ENCODE measurements at regions not wholly inside any gene's neighbourhood (a gene's known extent, or its start where the extent isn't known, plus 50 kb on each side); places are given as distances from the start of the nearest gene placed in this dataset.

DNA sequence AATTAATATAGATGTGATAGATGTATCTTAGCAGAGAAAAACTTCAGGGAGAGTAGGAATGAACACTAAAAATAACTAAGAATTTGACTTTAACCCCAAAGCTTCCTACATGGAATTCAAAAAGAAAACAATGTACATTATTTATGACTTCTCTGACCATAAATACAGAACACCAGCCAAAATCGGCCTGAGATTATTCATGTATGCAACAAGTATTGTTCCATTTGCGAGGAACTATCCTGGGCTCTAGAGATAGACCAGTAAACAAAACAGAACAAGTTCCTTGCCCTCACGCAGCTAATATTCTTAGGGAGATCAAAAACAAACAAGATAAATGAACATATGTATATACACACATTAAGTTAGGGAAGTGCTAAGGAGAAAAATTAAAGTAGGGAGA is 432.3 kb upstream of the SOX5 start:
- H3K79me2 ChIP-seq (ENCODE audit: insufficient read depth, low read length): no peaks in the 10 kb centered on the region
- no peaks in the 10 kb centered on the region for H3K9me2 ChIP-seq (ENCODE audit: insufficient read depth)
- no peaks in the 10 kb centered on the region for H3K36me3 ChIP-seq (ENCODE audit: control insufficient read depth in 1 of 2, insufficient read depth in 2 of 2, low read length in 2 of 2)
- no peak overlapping the region for H3K9ac ChIP-seq (ENCODE audit: low read length)
- ChIA-PET RAD21 (ENCODE audit: low non-redundant PET in 1 of 2, low total read pairs in 2 of 2, uncharacterized antibody in 2 of 2, unreplicated experiment in 2 of 2) (no interaction called here), CTCF (no interaction called here), POLR2A (no interaction called here)
- H3K4me2 ChIP-seq (ENCODE audit: low read length): no peak overlapping the region
- intact Hi-C loops (cut with micrococcal nuclease): no loop called here
- no peaks in the 10 kb centered on the region for H3K4me1 ChIP-seq (ENCODE audit: control insufficient read depth in 1 of 2, insufficient read depth in 2 of 2, low read length in 2 of 2)
- no TSS peak for BruUV-seq (replicated peaks)
- no peaks in the 10 kb centered on the region for H3K27me3 ChIP-seq (ENCODE audit: insufficient read depth, low read length)
- no peak for DNase-seq (ENCODE audit: low read depth, low spot score)
- TF ChIP-seq, protein P1, sequence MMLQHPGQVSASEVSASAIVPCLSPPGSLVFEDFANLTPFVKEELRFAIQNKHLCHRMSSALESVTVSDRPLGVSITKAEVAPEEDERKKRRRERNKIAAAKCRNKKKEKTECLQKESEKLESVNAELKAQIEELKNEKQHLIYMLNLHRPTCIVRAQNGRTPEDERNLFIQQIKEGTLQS (IDR thresholded peaks at IDR 0.05): no peak
- TF ChIP-seq CEBPB (IDR thresholded peaks at IDR 0.05; ENCODE audit: low read depth) (no peak), EZH2 (IDR thresholded peaks at IDR 0.05) (no peak), CBX3 (IDR thresholded peaks at IDR 0.05; ENCODE audit: low read depth) (no peak), YY1 (IDR thresholded peaks at IDR 0.05; ENCODE audit: extremely low read depth, insufficient replicate concordance, low read depth, low read length) (no peak), POLR2AphosphoS5 (IDR thresholded peaks at IDR 0.05; ENCODE audit: low read depth, low read length) (no peak), SIN3A (IDR thresholded peaks at IDR 0.05; ENCODE audit: low read depth) (no peak)
- TF ChIP-seq, protein P2, sequence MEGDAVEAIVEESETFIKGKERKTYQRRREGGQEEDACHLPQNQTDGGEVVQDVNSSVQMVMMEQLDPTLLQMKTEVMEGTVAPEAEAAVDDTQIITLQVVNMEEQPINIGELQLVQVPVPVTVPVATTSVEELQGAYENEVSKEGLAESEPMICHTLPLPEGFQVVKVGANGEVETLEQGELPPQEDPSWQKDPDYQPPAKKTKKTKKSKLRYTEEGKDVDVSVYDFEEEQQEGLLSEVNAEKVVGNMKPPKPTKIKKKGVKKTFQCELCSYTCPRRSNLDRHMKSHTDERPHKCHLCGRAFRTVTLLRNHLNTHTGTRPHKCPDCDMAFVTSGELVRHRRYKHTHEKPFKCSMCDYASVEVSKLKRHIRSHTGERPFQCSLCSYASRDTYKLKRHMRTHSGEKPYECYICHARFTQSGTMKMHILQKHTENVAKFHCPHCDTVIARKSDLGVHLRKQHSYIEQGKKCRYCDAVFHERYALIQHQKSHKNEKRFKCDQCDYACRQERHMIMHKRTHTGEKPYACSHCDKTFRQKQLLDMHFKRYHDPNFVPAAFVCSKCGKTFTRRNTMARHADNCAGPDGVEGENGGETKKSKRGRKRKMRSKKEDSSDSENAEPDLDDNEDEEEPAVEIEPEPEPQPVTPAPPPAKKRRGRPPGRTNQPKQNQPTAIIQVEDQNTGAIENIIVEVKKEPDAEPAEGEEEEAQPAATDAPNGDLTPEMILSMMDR (IDR thresholded peaks at IDR 0.05 in 2 of 3, conservative IDR thresholded peaks at IDR 0.05 in 1 of 3; ENCODE audit: borderline replicate concordance in 1 of 3, insufficient read depth in 1 of 3, low read depth in 2 of 3, low read length in 2 of 3): no peak
- H3K9me3 ChIP-seq (ENCODE audit: control insufficient read depth in 1 of 2, insufficient read depth in 1 of 2, low read depth in 1 of 2, low read length in 2 of 2): peaks cover 9 to 43% of the 10 kb centered on the region in 2 experiments; a peak in 2 of 4 replicates
- H2AFZ ChIP-seq (ENCODE audit: low read depth, low read length, poor library complexity, severe bottlenecking): no peak overlapping the region
- H3K4me3 ChIP-seq (replicated peaks in 1 of 2; ENCODE audit: low read depth in 1 of 2, low read length in 2 of 2): no peak overlapping the region
- H3K27ac ChIP-seq (ENCODE audit: low read depth, low read length): no peak overlapping the region
- no peaks in the 10 kb centered on the region for H4K20me1 ChIP-seq (ENCODE audit: insufficient read depth)
- no peak for ATAC-seq

Measured in HCT116 (cell line).